Testis (tissue), 2 donors: ENCODE measurements at regions not wholly inside any gene's neighbourhood (a gene's known extent, or its start where the extent isn't known, plus 50 kb on each side); places are given as distances from the start of the nearest gene placed in this dataset.
A peak's percentile ranks its signal among the peaks of the same experiment; 100 is the strongest.

ENCODE experiments used
- DNase-seq: peaks from one replicate; pipeline ENCODE4 v3.0.0-alpha.2; 2019
- H3K27ac ChIP-seq, 2 donors: fragments of 200-600 bp; sonication (generic); one replicate each; pipeline ENCODE4 v1.5.1; 2019
- H3K27me3 ChIP-seq: fragments of 200-600 bp; sonication (generic); one replicate; pipeline ENCODE4 v1.5.1; 2019
- H3K36me3 ChIP-seq: fragments of 200-600 bp; sonication (generic); one replicate; pipeline ENCODE4 v1.5.1; 2017; ENCODE audit warnings: low read depth; ENCODE audit errors: missing control alignments
- H3K4me1 ChIP-seq: fragments of 200-600 bp; sonication (generic); one replicate; pipeline ENCODE4 v1.5.1; 2019
- H3K4me3 ChIP-seq, 2 donors: fragments of 200-600 bp; sonication (generic); one replicate each; pipeline ENCODE4 v1.5.1; 2017 to 2019
- H3K9me3 ChIP-seq: fragments of 200-600 bp; sonication (generic); one replicate; pipeline ENCODE4 v1.5.1; 2017
- CTCF ChIP-seq, 3 experiments: fragments of 450-650 bp in 2 of 3; fragments of 200-600 bp in 1 of 3; sonication (generic) in 1 of 3; IDR thresholded peaks; one replicate each; pipeline ENCODE4 v1.5.1; 2016 to 2019; ENCODE audit warnings: antibody characterized with exemption in 3 of 3, mild to moderate bottlenecking in 2 of 3, moderate library complexity in 1 of 3
- POLR2A ChIP-seq: fragments of 450-650 bp; IDR thresholded peaks from one replicate; pipeline ENCODE4 v1.6.1; 2017; ENCODE audit warnings: antibody characterized with exemption, mild to moderate bottlenecking, moderate library complexity
- WGBS, 2 donors: methylation state at CpG; one replicate each; pipeline ENCODE4 v1.1.5; 2018; 5-methylcytosine and 5-hydroxymethylcytosine counted together
- intact Hi-C: fragments of 100-400 bp; cut with DNase I; formaldehyde crosslinking; loops from one replicate; pipeline ENCODE4 v1.15.1; 2023; ENCODE audit warnings: low total_unique reads

GRCh38 chr3:184471439-184471838, 90.1 kb upstream of the EPHB3 start:
- 91 to 96% methylated on average over 3 of the region's 3 CpGs for WGBS, 2 donors
- no peak for DNase-seq
- Histone ChIP-seq H3K27me3 (no peaks in the 10 kb centered on the region), H3K4me1 (peaks cover 7% of the 10 kb centered on the region), H3K36me3 (no peaks in the 10 kb centered on the region), H3K9me3 (no peaks in the 10 kb centered on the region), H3K4me3 (no peak overlapping the region), H3K27ac (no peak overlapping the region)
- no peak for TF ChIP-seq CTCF (IDR thresholded peaks at IDR 0.05)
- no peak for TF ChIP-seq POLR2A
- intact Hi-C loops = no loop called here

GRCh38 chr3:184472723-184473428, 88.7 kb upstream of the EPHB3 start:
- 82 to 83% methylated on average over 12 of the region's 12 CpGs for WGBS, 2 donors
- Histone ChIP-seq H3K9me3 (no peaks in the 10 kb centered on the region), H3K27me3 (no peaks in the 10 kb centered on the region), H3K4me1 (no peaks in the 10 kb centered on the region), H3K27ac (peak overlapping the region in 1 of 2 donors; percentile 69), H3K4me3 (no peak overlapping the region), H3K36me3 (no peaks in the 10 kb centered on the region)
- intact Hi-C loops = no loop called here
- DNase-seq = no peak
- TF ChIP-seq POLR2A = no peak

- 82 to 89% methylated on average over 8 of the region's 8 CpGs for WGBS, 2 donors
- no peaks in the 10 kb centered on the region for H3K9me3 ChIP-seq
- H3K4me1 ChIP-seq = no peaks in the 10 kb centered on the region
- H3K27ac ChIP-seq = no peak overlapping the region
- no peak for DNase-seq
- no peaks in the 10 kb centered on the region for H3K36me3 ChIP-seq
- H3K27me3 ChIP-seq = no peaks in the 10 kb centered on the region
- TF ChIP-seq CTCF (IDR thresholded peaks at IDR 0.05) (no peak), POLR2A (no peak)
- intact Hi-C loops = no loop called here
- H3K4me3 ChIP-seq = no peak overlapping the region
These were observed 86.7 kb upstream of the EPHB3 start for GRCh38 chr3:184474897-184475296.

GRCh38 chr3:184477940-184478339, 83.6 kb upstream of the EPHB3 start:
- WGBS, 2 donors = 91% methylated on average over 1 of the region's 1 CpG
- Histone ChIP-seq H3K36me3 (no peaks in the 10 kb centered on the region), H3K4me3 (no peak overlapping the region), H3K27me3 (no peaks in the 10 kb centered on the region), H3K4me1 (no peaks in the 10 kb centered on the region), H3K9me3 (no peaks in the 10 kb centered on the region), H3K27ac (no peak overlapping the region)
- intact Hi-C loops = no loop called here
- DNase-seq = no peak
- TF ChIP-seq POLR2A = no peak

- 79 to 85% methylated on average over 8 of the region's 8 CpGs for WGBS, 2 donors
- intact Hi-C loops = no loop called here
- no peak overlapping the region for H3K4me3 ChIP-seq
- H3K27ac ChIP-seq = no peak overlapping the region
- H3K4me1 ChIP-seq = no peaks in the 10 kb centered on the region
- H3K9me3 ChIP-seq = no peaks in the 10 kb centered on the region
- H3K36me3 ChIP-seq = no peaks in the 10 kb centered on the region
- TF ChIP-seq CTCF (IDR thresholded peaks at IDR 0.05) (no peak), POLR2A (no peak)
- no peaks in the 10 kb centered on the region for H3K27me3 ChIP-seq
- no peak for DNase-seq
These were observed 82.0 kb upstream of the EPHB3 start for GRCh38 chr3:184479426-184480126.
